HG03064 (cell line): ENCODE measurements at regions not wholly inside any gene's neighbourhood (a gene's known extent, or its start where the extent isn't known, plus 50 kb on each side); places are given as distances from the start of the nearest gene placed in this dataset.

Experiments used
- ATAC-seq: cut with Tn5 transposase; IDR thresholded peaks from one replicate; pipeline ENCODE4 v1.9.1; 2021; ENCODE audit warnings: low read depth; ENCODE audit not compliant: unreplicated experiment

GRCh38 chr7:136667584-136667983 is 200.9 kb upstream of the CHRM2 start:
- no peak for ATAC-seq

GRCh38 chr7:136665878-136666509 is 202.5 kb upstream of the CHRM2 start:
- ATAC-seq = no peak

- no peak for ATAC-seq
Observed at GRCh38 chr7:136664537-136664936, 203.9 kb upstream of the CHRM2 start.

GRCh38 chr7:136657482-136657921 is 210.9 kb upstream of the CHRM2 start:
- ATAC-seq = no peak

GRCh38 chr7:136656516-136656915 is 211.9 kb upstream of the CHRM2 start:
- ATAC-seq = no peak

GRCh38 chr7:136655414-136655813 is 213.0 kb upstream of the CHRM2 start:
- ATAC-seq = no peak

GRCh38 chr7:136654406-136654805 is 214.0 kb upstream of the CHRM2 start:
- ATAC-seq = no peak

GRCh38 chr7:136652635-136653370 is 215.6 kb upstream of the CHRM2 start:
- ATAC-seq = no peak

GRCh38 chr7:136640977-136641376 is 227.5 kb upstream of the CHRM2 start:
- ATAC-seq = no peak

- ATAC-seq = no peak
Observed at GRCh38 chr7:136637813-136638212, 230.6 kb upstream of the CHRM2 start.

- ATAC-seq = no peak
Observed at GRCh38 chr7:136635751-136636150, 232.7 kb upstream of the CHRM2 start.

GRCh38 chr7:136618818-136619217 is 249.6 kb upstream of the CHRM2 start:
- ATAC-seq = no peak

- ATAC-seq = no peak
Observed at GRCh38 chr7:136617176-136617575, 251.3 kb upstream of the CHRM2 start.

GRCh38 chr7:136605532-136606329 is 262.7 kb upstream of the CHRM2 start:
- no peak for ATAC-seq

- no peak for ATAC-seq
Observed at GRCh38 chr7:136601772-136602171, 266.7 kb upstream of the CHRM2 start.

- no peak for ATAC-seq
Observed at GRCh38 chr7:136600475-136600874, 268.0 kb upstream of the CHRM2 start.

- no peak for ATAC-seq
Observed at GRCh38 chr7:136594739-136595144, 273.7 kb upstream of the CHRM2 start.

- no peak for ATAC-seq
Observed at GRCh38 chr7:136588216-136588615, 280.2 kb upstream of the CHRM2 start.

- no peak for ATAC-seq
Observed at GRCh38 chr7:136585954-136586670, 282.3 kb upstream of the CHRM2 start.

- no peak for ATAC-seq
Observed at GRCh38 chr7:136566491-136566890, 302.0 kb upstream of the CHRM2 start.

GRCh38 chr7:136555933-136556332 is 312.5 kb upstream of the CHRM2 start:
- no peak for ATAC-seq
